ENCODE measurements at regions not wholly inside any gene's neighbourhood (a gene's known extent, or its start where the extent isn't known, plus 50 kb on each side); places are given as distances from the start of the nearest gene placed in this dataset.

- no peak for TF ChIP-seq CTCF (IDR thresholded peaks at IDR 0.05; ENCODE audit: insufficient read depth, low read depth, low read length)
- TF ChIP-seq EZH2 (IDR thresholded peaks at IDR 0.05; ENCODE audit: insufficient read depth, low read length), result no peak
These were observed 417.3 kb upstream of the MARCKS start for GRCh38 chr6:113439866-113440265.
